ENCODE measurements at regions not wholly inside any gene's neighbourhood (a gene's known extent, or its start where the extent isn't known, plus 50 kb on each side); places are given as distances from the start of the nearest gene placed in this dataset.
"Not testable (repeated sequence)": the region's sequence is repeated elsewhere in the genome, so short reads cannot be mapped to it uniquely, and the experiment has no call there.

DNA sequence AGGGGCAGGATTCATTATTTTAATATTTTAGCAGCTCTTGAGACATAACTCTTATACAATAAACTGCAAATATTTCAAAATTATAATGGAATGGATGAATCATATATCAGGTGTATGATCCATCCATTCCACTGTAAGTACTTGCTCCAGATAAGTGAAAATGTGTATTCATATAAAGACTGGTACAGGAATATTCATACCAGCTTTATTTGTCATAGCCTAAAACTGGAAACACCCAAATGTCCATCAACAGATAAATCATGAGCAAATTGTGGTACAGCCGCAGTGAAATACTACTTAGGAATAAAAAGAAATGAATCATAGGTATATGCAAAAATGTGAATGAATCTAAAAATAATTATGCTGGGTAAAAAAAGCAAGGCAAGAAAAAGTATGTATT, 263.6 kb upstream of the SYT10 start:
- DNase-seq = no peak

DNA sequence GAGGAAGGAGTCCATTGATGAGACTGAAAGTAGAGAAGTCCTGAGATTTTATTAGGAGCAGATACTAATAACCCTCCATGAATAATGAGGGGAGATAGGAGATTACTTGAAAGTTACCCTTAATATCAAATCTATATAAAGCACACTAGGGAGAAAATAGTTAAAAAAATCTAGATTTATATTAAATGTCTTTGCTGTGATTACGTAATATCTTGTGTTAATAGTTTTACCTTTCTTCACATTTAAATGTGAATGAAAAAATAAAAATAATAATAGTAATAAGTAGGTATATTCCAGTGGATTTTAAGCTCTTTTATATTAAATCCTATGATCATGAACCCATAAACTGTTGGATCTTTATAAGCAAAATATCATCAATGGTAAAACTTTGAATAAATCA, 267.3 kb upstream of the SYT10 start:
- DNase-seq = no peak

DNA sequence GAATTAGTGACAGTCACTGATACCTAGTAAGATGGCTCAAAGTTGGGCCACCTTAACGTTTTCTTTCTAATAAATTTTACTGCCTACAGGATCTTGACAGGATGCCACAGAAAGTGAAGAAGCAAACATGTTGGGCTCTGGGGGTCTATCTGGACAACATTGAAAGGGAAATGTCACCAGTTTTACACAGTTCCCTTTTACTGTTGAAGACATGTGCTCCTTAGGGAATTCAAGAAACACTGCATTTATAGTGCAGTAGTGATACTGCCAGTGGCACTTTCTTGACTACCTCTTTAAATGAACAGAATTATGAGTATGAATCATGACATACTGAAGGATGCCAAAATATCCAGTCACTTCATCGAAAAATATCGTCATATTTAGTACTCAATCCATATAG, 269.3 kb upstream of the SYT10 start:
- no peak for DNase-seq

DNA sequence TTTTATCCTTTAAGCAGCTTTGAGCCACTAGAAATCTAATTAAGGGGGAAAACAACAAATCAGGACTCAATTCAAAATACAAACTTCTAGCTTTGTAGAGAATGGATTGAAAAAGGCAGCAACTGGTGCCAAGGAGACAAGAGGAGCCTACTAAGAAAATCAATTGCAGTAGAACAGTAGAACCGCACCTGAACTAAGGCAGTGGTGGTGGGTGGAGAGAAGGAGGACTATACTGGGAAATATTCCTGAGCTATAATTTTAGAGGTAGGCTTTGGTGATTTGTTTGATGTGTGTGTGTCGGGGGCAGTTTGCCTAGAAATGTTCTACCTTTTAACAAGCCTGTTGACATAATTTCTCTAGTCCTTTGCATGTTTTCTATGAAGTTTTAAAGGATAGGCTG, 270.9 kb upstream of the SYT10 start:
- DNase-seq = no peak

DNA sequence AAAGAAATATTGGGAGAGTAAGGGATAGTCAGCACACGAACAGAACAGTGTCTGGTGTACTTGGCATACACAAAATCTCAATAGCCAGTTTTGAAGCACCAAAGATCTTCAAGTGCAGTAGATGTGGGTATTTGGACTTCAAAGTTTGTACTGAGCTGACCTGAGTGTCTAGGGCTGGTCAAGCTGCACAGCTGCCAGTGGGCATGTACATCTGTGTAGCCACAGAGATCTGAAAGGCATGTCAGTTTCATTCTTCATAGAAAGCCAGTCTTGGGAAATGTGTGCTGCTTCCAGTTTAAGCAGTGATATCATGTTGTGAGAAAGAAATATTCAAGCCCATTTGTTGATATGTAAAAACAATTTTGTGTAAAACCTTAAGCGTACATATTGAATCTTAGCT, 279.0 kb upstream of the SYT10 start:
- DNase-seq = no peak

DNA sequence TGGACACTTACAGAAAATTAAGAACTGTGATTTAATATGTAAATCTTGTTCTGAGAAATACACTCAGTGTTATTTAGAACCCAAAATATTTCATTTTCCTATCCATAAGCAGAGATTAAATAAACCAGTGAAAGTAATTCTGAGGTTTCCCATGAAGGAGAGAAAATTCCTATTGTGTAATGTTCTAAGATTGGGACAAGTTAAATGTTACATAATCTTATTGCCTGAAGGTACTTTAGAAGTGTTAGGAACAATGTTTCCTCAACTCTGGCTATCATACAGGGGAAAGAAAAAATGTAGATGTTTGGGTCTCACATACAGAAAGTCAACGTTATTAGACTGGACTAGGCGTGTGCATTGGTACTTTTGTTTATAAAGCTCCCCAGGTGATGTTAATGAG, 281.9 kb upstream of the SYT10 start:
- no peak for DNase-seq

DNA sequence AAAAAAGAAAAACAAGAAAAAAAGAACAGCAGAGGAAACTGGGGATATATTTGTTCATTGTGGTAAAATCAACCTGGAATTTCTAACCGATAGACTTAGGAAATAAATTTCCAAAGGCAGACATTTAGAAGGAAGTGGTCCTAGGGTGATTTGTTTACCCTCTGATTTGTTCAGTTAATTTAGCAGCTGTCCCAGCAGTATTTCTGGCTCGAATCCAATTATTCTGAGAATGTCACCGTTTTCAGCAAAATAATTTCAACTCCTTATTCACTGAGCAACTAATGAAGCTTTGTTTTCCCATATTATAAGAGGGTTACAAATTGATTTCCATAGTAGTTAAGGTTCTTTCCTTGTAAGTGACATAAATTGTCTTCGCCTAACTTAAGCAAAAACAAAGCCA, 285.2 kb upstream of the SYT10 start:
- DNase-seq = no peak

DNA sequence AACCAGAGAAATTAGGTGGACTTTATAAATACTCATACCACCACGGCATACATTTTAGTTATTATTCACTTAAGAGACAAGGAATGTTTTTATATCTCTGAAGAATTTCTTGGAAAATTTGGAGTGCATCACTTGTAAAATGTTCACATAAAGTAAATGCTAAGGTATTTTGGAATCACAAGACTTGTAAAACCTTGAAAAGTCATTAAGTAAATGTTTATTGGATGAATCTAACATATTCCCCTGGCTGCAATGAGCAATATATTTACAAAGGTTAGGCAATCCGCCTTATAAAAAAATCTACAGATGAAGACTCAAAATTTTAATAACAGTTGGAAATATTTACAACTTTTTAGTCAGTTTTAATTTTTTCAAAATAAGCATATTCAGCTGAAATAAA, 287.4 kb upstream of the ALG10 start:
- DNase-seq = no peak

DNA sequence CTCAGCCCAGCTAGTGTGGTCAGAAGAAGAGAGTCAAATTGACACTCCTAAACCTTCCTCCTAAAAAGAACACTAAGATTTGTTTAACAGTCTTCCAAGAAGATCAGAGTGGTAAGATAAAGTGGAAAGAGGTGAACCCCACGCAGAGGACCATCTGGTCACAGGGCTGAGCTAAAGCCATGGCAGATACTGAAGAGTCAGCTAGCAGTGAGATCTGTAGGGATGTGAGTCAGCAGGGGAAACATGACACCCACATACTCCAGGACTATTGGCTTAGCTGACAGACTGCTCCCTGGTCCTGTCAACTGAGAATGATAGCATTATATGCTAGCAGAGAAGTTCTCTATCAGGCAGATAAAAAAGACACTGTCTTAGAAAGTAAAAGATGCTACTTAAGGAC, 269.4 kb upstream of the ALG10 start:
- DNase-seq = no peak

DNA sequence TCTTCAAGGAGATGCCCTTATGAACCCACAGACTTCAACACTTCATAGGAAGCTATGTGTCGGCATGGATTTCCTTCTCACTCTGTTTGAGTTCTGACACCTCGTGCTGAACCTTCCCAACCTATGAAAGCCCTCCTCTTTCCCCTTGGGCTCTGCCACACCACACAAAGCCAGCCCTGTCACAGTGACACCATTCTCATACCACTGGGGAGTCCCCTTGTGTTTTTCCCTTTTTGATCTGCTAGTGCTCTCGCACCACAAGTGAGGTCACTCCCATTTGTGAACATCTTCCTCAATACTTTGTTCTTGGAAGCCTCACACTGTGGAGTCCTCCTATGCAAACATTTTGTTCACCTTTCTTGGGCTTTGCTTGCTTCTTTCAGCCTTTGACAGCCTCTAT, 264.6 kb upstream of the ALG10 start:
- no peak for DNase-seq

DNA sequence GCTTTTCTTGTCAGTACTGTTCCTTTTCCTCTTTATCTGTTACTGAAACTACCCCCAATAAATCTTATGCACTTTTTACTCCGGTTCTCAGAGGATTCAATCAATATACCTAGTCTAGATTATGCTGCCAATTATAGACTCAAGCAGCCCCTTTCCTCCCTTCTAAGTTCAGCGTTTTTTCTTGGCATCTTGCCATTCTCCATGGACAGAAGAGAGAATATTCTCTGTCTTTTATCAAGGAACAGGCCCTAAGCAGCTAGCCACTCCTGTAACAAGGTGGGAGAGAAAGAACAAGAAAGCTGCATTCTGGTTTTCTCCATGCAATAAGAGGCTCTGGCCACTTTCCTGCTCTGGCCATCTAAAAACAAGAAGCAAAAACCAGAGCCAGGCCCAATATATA, 263.0 kb upstream of the ALG10 start:
- DNase-seq = no peak

DNA sequence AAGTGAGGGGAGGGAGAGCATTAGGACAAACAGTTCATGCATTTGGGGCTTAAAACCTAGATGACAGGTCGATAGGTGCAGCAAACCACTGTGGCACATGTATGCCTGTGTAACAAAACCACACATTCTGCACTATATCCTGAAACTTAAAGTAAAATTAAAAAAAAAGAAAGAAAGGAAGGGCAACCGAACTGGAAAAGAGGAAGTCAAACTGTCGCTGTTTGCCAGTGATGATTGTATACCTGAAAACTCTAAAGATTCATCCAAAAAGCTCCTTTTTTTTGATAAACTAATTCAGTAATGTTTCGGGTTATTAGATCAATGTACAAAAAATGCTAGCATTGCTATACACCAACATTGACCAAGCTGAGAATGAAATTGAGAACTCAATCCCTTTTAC, 259.0 kb upstream of the ALG10 start:
- no peak for DNase-seq

DNA sequence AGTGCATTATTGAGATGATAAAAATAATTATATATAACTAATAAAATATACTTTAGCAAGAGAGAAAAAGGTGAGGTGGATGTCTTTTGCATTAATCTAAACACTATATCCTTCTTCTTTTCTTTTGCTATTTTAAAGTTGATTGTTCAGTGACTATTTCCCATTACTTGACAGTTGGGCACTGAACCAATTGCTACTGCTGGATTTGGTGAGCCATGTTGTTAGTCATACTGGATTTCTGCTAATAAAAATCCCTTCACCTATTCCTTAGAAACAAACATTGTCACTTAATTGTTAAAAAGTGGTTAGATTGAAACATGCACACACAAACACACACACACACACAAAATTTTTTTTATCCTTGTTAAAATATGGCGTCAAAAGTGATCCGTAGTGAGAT, 251.6 kb upstream of the ALG10 start:
- DNase-seq = no peak

DNA sequence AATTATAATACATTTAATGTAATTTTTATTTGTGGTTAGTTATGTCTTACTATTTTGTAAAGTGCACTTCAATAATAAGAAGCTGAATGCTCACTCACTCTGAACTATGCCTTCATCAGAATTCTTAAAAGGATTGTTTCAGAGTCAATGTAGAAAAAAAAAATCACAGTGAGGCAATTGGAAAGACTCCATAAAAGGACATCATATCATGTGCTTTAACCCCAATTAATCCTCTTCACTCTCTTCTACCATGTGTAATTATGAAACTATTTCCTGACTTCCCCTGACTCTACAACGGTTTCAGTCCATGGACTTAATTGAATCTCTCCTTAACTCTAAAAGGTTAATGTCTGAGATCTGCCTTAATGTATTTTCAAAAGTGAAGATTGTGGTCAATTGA, 250.4 kb upstream of the ALG10 start:
- no peak for DNase-seq

DNA sequence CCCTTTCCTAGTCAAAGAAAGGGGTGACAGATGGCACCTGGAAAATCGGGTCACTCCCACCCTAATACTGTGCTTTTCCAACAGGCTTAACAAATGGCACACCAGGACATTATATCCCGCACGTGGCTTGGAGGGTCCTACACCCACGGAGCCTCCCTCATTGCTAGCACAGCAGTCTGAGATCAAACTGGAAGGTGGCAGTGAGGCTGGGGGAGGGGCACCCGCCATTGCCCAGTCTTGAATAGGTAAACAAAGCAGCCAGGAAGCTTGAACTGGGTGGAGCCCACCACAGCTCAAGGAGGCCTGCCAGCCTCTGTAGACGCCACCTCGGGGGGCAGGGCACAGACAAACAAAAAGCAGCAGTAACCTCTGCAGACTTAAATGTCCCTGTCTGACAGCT, 249.2 kb upstream of the ALG10 start:
- DNase-seq = not testable (repeated sequence)

DNA sequence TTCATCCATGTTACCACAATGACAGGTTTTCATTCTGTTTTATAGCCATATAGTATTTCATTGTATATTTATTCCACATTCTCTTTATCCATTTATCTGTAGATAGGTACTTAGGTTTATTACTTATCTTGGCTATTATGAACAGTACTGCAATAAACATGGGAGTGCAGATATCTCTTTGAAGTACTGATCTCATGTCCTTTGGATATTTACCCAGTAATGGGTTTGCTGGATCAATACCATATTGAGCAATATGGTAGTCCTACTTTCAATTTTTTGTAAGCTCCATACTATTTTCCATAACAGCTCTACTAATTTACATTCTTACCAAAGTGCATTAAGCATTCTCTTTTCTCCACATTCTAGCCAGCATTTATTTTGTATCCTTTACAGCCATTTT, 235.8 kb upstream of the ALG10 start:
- DNase-seq = no peak

DNA sequence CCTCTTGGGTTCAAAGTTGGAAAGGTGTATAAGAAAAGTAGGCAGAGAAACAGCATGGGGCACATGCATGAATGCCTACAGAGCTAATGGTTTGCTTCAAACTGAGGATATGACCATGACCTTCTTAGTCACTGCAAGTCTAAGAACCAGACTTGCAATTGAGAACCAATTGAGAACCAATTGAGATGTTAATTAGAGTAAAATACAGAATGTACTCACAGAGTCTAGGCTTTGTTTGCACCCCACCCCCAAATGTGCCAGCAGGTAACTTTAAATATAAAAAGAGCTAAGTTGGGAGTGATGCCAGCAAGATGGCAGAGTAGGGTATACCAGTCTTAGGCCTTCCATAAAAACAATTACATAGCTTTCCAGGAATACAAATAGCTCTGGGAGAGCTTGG, 227.3 kb upstream of the ALG10 start:
- no peak for DNase-seq

DNA sequence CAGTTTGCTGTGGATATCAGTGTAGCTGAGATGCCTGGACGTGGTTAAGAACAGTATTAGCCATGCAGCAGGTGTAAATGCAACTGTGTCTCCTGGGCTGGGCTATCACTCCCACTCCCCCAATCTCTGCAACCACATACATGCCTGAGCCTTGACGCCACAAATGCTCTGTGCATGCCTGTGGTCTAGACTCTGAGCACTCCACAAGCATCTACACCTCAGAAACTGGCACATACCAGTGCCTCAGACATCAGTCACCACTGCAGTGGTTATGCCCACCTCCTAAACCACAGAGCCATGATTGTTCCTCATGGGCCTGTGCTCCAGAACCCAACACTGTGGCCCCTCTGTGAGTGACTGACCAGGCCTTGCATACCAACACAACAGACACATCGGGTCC, 226.8 kb upstream of the ALG10 start:
- no peak for DNase-seq

DNA sequence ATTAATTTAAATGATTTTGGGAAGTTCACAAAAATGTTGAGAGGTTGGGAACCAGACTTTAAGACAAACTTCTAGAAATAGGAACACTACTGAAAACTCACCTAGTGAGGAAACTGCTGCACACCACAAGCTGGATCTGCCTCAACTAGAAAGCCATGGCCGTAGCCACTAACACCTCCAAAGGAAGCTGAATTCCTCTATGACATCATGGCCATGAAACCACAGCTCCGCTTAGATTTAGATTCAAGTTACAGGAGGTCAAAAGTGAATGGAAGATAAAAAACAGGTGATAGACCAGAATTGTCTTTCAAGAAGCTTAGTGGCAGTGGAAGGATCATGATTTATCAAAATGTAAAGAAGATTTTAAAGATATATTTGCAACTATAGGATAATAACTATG, 208.8 kb upstream of the ALG10 start:
- no peak for DNase-seq

DNA sequence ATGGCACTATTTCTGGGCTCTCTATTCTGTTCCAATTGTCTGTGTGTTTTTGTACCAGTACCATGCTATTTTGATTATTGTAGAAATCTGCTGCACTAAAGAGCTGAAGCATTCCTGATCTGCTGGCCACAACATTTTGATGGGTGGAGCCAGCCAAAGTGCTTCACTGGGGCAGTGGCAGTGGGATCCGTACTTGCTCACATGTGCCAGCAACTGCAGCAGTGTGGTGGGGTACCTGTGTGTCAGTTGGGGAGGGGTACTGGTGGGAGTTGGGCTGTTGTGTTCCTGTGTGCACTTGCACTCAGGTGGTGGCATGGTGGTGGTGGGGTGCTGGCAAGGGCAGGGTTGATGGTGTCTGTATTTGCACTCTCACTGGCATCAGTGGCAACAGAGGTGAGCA, 204.6 kb upstream of the ALG10 start:
- DNase-seq = no peak

DNA sequence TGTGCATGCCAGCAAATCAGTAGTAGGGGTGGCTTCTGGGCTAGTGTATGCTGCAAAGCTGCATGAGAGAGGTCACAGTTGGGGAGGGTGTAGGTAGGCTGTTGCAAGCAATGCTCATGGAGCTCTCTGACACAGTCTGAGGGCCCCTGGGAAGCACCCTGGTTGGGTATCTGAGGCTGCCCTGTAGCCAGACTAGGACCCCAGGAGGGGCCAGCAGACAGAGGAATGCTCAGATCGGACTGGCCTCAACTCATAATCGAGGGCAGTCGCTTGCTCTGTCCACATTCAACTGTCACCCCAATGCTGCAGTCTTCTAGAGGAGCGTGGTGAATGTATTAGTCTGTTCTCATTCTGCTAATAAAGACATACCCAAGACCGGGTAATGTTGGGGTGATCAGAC, 204.0 kb upstream of the ALG10 start:
- no peak for DNase-seq

DNA sequence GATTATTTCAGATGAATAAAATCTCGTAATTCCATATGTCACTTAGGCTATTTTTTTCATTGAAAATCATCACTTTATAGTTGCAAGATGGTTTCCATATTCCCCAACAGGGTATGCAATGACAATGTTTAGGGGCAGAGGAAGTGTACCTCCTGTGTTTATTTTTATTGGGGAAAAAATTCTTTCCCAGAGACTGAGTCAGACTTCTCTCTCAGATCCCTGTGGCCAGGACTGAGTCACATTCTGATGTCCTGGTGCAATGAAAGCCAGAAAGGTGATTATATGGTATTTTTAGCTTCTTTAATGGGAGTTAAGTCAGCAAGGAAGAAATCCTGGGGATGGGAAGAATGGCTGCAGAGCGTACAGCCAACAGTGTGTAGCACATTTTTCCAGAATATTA, 196.9 kb upstream of the ALG10 start:
- no peak for DNase-seq

DNA sequence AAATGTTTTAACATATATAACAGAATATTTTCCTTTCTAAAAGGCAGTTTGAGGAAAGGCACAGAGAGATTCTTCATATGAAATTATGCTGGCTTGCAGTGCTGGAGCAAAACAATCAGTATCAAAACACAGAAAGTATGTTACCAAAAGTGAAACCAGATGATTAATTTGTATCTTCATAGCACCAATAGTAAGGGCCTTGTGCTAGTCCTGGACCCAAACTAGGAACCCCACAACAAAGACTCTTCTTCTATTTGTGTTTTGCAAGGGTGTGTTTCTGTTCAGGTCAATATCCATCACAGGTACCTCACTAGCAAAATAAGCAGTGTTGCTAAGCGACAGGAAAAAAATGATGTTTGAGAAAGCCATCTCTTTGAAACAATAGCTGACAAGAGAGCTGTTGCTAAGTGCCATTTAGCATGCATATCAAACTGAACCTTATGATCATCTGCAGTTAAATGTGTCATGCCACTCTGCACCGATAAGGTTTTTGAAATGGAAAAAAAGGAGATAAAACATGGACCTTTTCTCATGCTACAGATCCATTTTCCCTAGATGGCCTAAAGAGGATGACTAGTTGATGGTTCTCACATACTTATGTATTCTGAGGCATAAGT, 196.2 kb upstream of the ALG10 start:
- peak; percentile 81 for DNase-seq

DNA sequence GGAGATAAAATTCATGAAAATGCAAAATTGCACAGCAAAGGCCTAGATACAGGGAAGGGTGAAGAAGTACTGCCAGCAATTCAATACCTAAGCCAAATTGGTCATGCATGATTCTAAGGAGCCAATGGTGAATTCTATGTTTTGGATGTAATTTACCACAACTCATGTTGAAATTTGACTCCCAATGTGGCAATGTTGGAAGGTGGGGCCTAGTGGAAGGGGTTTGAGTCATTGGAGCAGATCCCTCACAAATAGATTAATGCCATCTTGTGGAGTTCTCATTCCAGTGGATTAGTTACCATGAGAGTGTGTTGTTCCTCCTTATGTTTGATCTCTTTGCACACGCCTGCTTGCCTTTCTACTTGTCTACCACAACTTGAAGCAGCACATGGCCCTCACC, 194.0 kb upstream of the ALG10 start:
- DNase-seq = peak; percentile 8

DNA sequence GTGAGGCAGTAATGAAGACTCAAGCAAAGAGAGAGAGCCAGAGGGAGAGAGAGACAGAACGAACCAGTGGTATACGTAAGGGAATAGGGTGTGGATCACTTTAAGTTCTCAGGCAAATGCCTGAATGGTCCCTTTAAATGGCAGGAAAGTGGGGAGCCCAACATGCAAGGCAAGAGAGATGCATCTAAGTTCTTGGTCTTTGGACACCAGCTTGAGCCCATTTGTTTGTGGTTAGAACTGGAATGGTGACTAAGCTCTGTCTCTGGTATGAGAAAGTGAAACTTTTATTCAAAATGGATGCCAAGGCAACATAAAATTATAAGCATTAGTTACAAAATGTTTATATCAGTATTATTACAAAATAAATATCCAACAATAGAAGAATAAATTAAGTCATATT, 192.2 kb upstream of the ALG10 start:
- DNase-seq = no peak

DNA sequence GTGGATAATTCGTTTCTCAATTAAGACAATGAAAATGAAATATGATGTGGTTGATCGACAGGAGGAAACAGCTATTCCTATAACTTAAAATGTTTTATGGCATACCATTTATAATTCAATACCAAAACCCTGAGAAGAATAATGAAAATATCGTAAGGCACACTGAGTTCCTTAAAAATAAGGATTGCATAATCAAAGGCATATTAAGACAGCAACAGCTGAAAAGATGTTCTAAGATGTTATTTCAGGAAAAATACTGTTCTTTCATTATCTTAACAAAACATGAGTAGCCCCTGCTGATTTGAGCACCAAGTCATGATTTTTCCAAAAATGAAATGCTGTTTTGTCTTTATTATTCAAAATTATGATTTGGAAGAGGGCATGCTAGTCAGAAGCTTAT, 189.4 kb upstream of the ALG10 start:
- no peak for DNase-seq
